ENCODE measurements at regions not wholly inside any gene's neighbourhood (a gene's known extent, or its start where the extent isn't known, plus 50 kb on each side); places are given as distances from the start of the nearest gene placed in this dataset.

DNA sequence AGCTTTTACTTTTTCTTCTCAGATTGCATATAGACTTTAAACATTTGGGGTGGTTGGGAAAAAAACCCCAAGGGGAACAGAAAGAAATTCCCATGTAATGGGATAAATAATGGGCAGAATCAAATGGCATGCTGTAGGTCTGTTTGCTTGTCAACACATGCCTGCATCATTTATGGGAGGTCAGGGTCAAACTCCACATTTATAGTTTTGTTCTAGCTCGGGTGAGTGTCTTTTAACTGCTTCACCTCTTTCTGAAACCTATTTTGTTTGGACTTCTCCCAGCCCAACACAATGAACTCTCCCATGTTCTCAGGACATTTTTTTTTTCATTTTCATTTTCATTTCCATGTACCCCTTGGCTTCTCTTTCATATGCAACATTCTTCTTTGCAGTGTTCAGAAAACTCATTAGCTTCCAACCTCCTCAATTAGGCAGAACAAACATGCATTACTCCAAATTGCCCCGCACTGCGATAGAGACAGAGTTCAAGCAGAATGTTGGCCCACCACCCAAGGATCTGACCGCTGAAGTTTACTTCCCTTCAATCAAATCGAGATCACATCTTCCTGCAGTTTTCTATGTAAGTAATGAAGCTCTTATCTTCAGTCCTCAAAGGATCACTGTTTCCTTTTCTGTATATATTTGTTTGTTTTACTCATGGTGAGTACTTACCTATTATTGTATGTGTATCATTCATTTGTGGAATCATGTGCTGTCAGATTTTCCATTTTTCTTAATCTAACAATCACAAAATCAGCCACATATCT is 354.6 kb downstream of the ZSWIM6 start:
- DNase-seq (ENCODE audit: low read depth), result no peak

DNA sequence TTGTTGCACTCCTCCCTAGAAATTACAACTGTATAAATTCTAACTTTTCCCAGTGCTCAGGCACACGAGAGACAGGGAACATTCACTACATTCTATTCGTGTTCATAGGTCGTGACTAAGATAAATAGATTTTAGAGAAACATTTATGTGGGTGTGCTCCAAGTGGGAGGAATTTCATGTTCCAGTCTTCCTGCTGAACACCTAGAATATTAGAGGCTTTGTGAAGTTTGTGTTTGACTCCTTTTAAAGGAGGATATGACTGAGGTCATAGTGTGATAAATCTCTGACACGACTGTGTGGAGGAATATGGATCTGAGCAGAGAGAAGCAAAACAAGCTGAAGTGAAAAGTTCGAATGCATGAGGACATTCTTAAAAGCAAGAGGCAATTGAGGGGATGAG is 355.3 kb downstream of the ZSWIM6 start:
- DNase-seq (ENCODE audit: low read depth), result no peak

GRCh38 chr5:61689153-61689846 is 357.2 kb downstream of the ZSWIM6 start:
- no peak for DNase-seq (ENCODE audit: low read depth)

GRCh38 chr5:61697809-61698558 is 365.9 kb downstream of the ZSWIM6 start:
- no peak for DNase-seq (ENCODE audit: low read depth)

DNA sequence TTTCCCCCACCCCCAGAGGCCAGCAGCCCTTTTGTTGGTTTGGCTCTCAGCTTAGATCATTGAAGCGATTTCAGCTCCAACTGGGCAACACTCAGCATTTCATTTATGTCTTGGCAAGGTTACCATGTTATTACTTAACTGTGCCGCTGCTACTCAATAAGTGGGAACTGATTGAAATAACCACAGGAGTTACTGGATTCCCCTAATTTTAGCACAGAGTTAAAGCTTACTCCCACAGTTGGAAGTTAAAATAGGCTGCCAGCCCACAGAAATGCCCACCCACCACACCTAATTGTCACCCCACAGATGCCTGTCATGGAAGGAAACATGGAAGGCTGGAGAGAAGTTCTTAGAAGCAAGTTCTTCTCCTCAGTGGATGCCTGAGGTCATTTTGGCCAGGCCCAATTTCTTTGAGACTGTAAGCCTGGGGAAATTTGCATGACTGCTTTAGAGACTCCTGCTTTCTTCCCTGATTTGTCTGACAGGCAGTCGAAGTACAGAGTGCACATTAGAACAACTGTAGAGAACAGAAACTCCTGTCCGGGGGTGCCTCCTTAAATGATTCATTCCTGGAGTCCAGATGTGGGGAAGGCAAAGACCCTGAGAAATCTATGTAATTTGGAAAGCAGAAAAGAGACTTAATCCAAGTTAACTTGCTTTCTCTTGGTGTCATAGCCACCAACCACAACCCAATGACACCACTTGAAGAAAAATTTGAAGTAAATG is 370.0 kb downstream of the ZSWIM6 start:
- no peak for DNase-seq (ENCODE audit: low read depth)

DNA sequence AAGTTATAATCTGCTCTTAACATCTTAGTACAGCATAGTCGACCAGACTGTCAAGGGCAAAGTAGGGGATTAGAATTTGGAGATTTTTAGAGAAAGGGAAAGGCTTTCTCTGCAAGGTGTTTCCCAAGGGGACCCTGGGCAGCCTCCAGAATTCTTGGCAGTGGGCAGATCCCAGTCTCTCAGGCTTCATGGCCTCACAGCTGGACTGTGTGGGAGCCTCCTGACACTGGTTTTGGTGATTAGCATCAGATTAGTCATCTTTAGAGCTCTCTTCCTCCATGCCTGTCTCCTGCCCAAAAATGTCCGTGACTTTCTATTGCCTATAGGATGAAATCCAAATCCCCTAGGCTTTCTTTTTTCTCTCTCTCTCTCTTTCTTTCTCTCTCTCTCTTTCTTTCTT is 370.7 kb downstream of the ZSWIM6 start:
- peak; percentile 4 for DNase-seq (ENCODE audit: low read depth)

DNA sequence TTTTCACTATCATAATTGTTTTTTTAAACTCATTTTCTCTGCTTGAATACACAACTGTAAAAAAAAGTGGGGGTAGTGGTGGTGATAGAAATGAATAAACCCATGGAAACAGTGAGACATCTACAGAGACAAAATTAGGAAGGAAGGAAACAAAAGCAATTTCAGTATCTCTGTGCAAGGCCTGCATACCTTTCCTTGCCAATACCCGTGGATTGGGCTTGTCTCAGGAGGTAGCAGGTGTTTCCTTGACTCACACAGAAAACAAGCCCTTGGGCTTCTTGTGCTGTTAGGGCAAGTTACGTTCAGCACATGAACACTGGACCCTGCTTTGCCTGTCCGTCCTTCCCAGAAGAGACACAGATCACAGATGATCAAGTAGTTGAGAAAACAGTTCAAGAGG is 372.2 kb downstream of the ZSWIM6 start:
- DNase-seq (ENCODE audit: low read depth), result no peak

- DNase-seq (ENCODE audit: low read depth), result no peak
Measured at GRCh38 chr5:61706751-61707150, 374.7 kb downstream of the ZSWIM6 start.

- no peak for DNase-seq (ENCODE audit: low read depth)
Measured at GRCh38 chr5:61719124-61719523, 387.1 kb downstream of the ZSWIM6 start.

DNA sequence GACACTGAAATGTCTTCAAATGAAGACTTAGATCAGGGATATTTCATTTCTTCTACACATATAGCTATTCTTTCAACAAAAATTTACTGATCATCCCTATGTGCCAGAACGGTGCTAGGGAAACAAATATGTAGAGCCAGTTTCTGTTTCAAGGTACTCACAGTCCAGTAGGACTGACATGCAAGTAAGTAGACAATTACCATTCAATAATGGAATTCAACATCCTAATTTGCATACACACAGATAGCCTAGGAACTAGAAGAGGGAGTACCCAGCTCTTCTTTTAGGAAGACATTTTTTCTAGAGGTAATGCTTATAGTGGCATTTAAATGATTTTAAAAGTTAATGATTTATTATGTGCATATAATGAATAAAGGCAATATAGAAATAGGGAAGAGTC is 388.8 kb downstream of the ZSWIM6 start:
- no peak for DNase-seq (ENCODE audit: low read depth)

GRCh38 chr5:61724102-61724501 is 392.0 kb downstream of the ZSWIM6 start:
- no peak for DNase-seq (ENCODE audit: low read depth)

DNA sequence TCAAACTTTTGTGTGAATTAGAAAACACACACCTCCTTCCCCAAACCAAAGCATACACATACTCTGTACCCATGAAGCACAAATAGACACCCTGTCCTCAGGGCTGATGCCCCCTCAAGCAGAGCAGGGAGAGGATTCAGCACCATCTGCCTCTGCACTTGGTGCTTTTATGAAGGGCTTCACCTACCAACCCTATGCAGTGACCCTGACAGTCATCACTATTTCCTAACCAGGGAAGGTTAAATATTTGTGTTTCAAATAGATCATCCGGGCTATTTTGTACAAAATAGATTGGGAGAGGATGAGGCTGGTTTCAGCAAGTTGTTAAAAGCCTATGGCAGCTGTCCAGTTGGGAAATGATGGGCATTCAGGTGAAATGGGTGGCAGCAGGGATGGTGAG is 396.2 kb downstream of the ZSWIM6 start:
- no peak for DNase-seq (ENCODE audit: low read depth)

DNA sequence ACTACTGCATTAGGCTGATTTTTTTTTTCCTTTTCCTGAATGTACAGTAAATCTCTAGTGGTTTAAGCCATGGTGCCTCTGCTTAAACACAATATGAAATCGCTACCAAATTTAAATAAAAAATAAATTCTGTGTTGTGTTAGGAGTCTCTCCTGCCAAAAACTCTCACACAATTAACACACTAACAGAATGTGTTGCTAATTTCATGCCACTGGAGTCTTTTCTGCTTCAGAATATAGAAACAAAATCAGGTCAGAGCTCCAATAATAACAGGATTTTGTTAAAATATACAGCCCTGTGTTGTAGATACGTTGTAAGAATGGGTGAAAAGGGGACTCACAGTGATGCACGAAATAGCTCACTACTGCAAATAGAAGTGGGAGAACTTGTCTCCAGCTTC is 398.8 kb downstream of the ZSWIM6 start:
- DNase-seq (ENCODE audit: low read depth), result no peak

DNA sequence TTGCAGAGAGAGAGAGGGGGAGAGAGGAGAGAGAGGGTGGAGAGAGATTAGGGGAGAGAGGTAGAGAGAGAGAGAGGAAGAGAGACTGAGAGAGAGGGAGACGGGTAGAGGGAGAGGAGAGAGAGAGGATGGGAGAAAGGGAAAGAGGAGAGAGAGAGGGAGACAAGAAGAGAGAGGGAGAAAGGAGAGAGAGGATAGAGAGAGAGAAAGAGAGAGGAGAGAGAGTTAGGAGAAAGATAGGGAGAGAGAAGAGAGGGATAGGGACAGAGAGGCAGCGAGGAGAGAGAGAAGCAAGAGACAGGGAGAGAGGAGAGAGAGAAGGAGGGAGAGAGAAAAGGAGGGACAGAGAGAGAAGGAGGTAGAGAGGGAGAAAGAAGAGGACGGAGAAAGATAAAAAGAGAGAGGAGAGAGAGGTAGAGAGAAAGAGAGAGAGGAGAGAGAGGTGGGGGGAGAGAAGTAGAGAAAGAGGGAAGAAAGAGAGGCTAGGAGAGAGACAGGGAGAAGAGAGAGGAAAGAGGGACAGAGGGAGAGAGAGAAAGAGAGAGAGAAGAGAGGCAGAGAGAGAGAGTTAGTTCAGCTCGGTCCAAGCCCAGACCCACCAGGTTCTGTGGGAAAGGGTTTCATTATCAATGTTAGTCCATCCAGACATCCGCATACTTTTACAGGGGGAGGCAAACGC is 399.3 kb downstream of the ZSWIM6 start:
- no peak for DNase-seq (ENCODE audit: low read depth)

GRCh38 chr5:61731946-61732314 is 399.9 kb downstream of the ZSWIM6 start:
- DNase-seq (ENCODE audit: low read depth), result no peak

- no peak for DNase-seq (ENCODE audit: low read depth)
Measured at GRCh38 chr5:61732369-61732768, 400.3 kb downstream of the ZSWIM6 start.

DNA sequence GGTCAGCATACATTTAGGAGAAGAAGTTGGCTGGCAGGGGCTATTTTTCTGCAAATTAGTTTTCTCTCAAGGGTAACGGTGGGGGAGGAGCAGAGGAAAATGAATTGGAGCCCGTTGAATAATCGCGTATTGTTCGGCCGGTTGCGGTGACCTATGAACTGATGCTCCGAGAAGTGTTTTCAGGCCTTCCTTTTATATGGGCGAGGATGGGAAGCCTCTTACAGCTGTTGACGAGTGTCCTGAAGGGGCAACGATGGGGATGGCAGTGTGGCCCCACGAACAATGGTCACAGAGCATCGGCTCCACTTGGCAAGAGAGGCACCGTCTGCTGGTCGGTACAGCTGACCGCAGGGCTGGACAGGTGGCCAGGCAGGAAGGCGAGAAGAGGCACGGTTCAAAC is 400.7 kb downstream of the ZSWIM6 start:
- DNase-seq (ENCODE audit: low read depth), result no peak

- no peak for DNase-seq (ENCODE audit: low read depth)
Measured at GRCh38 chr5:61734001-61734400, 401.9 kb downstream of the ZSWIM6 start.

DNA sequence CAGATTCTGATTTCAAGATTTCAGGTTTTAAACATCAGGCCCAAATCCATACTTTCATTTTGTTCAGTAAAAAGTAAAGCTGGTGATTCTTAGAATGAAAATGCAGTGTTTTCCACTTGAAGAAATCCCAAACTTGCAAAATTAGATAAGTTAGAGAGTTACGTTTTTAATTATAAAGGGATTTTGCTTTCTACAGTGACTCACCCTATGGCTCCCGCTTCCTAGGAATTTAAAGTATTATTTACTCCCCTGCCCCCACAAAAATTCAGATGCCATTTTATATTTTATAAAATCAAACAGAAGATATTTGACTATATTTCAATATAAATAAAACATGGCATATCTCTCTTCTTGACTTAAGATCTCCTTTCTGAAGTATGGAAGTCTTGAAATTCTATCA is 402.9 kb downstream of the ZSWIM6 start:
- DNase-seq (ENCODE audit: low read depth), result no peak

DNA sequence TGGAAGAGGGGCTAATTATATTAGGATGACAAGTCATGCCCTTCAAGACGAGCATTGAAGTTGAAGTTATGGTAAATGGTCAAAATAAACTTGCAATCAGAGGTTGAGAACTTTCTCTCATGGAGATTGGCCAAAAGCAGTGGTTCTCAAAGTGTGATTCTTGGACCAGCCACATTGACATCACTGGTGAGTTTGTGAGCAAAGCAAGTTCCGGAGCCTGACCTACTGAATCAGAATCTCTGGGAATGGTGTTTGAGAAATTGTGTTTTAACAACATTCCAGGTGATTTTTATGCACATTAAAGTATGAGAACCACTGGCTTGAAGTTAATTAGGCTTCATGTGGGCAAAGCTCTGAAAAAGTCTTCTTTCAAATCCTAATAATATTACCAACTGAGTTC is 403.5 kb downstream of the ZSWIM6 start:
- DNase-seq (ENCODE audit: low read depth), result no peak

DNA sequence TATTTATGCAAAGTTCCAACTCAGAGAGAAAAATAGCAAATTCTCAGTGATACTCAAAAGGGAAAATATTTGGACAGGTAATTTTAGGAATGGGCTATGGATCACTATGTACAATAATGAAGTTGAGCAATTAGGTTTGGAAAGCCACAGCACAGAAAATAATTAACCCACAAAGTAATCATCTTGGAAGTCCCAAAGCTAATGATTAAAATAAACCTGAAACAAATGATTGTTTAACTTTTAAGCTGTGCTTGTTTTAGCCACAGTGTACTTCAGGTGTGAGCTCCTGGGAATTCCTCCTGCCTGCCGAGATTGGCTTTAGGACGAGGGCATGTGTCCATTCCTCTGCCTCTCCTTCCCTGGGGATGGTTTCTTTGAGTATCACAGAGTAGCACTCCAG is 403.9 kb downstream of the ZSWIM6 start:
- DNase-seq (ENCODE audit: low read depth), result no peak

Data from Daoy (cell line).